Activated CD8-positive, alpha-beta memory T cell treated with anti-CD3 and anti-CD28 coated beads for 48 hours (primary cell): ENCODE measurements at regions not wholly inside any gene's neighbourhood (a gene's known extent, or its start where the extent isn't known, plus 50 kb on each side); places are given as distances from the start of the nearest gene placed in this dataset.

Source experiments
- DNase-seq, 3 experiments: peaks; one replicate each; pipeline ENCODE4 v3.0.0-alpha.2; 2020; ENCODE audit warnings: low read depth in 2 of 3, low spot score in 2 of 3

DNA sequence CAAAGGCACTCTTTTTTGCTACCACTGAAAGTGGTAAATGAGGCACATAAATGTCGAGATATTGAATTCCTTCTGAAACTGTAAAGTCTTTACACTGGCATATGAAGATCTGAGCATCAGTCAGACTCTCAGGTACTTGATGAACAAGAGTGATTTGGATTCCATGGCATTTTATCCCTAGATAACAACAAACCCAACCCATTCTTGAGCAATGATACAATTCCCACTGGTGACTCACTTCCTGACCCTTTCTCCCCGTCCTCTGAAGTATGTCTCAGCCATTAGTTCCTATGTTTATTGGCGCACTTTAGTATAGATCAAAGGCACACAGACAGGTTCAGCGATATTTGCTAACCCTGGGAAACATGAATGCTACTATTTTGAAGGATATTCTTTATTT lies 147.0 kb upstream of the RBFOX1 start:
- no peak for DNase-seq

DNA sequence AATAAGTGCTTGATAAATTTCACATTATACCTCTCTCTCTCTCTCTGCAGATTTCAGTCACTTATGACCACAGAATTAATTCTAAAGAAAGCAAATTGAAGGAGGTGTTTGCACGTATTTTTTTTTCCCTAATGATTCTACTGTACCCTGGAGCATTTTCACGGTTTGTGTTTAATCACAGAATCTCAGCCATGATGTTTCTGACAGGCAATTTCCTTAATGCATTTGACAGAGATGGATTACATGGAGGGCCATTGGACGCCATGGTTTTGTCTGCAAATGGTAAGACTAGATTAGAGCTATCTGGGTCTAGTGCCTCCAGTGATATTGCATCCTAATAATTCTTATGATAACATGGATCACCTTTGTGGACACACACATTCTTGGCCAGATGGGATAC lies 147.5 kb upstream of the RBFOX1 start:
- DNase-seq, result no peak

- DNase-seq, result no peak
These were observed 148.9 kb upstream of the RBFOX1 start for GRCh38 chr16:7183768-7184167.

DNA sequence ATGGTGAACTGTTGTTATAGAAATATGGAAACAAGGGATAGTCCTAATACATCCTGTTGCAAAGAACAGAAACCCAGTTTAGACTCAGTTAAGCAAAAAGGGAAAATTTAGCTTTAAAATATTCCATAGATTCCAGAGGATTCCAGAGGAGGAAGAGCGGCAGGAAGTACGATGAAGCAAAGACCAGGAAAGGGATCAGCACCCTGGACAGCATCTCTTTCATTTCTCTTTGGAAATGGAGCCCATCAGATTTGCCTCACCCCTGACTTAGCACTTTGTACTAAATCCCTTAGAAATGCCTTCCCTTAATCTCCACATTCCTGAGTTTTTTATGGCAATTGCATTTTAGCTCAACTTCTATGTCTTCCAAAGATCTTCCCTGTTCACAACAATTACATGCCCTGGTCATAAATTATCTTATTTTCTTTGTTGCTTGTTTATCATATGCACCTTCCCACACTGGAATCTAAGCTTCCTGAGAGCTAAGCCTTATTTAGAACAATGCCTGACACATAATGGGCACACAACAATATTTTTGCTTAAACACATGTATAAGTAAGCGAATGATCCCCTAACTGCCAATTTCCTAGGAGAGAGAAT lies 150.0 kb upstream of the RBFOX1 start:
- no peak for DNase-seq

GRCh38 chr16:7177875-7178274 lies 154.8 kb upstream of the RBFOX1 start:
- DNase-seq, result no peak

DNA sequence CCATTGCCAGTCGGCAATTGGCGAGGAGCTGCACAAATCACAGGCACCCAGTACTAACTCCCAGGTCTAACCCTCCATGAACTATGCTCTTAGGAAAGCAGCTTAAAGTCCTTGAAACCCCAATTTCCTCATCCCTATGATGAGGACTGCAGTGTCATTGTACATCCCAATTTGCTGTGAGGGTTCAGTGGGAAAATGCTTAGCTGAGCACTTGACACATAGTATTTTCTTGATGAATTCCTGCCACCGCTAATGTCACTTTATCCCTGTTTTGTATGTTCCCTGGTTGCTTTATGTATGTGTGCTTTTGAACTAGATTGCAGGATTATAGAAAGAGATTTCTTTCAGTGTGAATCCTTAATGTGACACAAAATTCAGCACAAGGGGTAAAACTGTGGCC lies 161.5 kb upstream of the RBFOX1 start:
- no peak for DNase-seq

GRCh38 chr16:7167626-7168025 lies 165.0 kb upstream of the RBFOX1 start:
- DNase-seq, result no peak

GRCh38 chr16:7161891-7162290 lies 170.8 kb upstream of the RBFOX1 start:
- no peak for DNase-seq

- DNase-seq, result no peak
These were observed 172.6 kb upstream of the RBFOX1 start for GRCh38 chr16:7160093-7160492.

DNA sequence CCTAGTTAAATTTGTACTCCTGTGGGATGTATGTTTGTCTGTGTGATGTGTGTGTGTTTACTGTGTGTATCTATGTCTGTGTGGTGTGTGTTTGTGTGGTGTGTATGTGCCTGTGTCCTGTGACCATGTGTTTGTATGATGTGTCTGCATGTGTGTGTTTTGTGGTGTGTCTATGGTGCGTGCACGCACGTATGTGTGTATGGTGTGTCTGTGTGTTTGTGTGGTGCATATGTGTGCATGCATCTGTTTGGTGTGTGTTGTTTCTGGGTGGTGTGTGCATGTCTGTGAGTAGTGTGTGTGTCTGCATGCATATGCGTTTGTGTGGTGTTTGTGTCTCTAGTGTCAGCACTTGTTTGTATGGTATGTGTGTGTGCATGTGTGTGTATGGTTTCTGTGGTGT lies 174.2 kb upstream of the RBFOX1 start:
- DNase-seq, result no peak

DNA sequence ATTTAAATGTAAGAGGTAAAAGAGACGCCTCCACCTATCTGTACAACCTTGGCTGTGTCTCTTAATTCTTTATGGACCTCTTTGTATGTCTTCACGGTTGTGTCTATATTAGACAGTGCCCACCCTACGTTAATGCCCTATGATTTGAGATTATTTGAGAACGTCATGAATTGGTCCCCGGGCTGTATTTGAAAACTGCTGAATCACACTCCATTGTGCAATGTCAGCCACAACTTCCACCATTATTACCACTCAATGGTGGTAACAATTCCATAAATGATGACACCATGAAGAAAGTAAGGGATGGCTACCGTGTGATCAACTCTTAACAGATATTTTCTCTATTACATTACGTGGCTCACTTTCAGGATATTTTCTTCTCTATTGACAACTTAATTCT lies 182.4 kb upstream of the RBFOX1 start:
- no peak for DNase-seq

DNA sequence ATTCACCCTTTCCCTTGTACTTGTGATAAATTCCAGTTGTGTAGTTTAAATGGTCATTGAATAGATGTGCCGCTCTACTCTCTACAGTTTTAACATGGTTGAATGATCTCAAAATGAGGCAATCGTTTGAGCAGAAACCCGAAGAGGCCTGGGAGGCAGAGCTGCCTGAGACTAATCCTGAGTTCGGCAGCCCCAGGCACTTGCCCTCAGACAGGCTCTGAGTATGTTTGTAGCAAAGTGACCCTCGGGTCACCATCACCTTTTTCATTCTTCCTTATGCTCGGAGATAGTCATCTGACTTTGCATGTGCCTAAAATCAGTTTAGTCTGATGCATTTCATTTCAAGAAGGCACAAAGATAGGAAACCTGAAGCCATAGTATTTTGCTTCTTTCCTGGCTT lies 184.0 kb upstream of the RBFOX1 start:
- DNase-seq, result no peak

DNA sequence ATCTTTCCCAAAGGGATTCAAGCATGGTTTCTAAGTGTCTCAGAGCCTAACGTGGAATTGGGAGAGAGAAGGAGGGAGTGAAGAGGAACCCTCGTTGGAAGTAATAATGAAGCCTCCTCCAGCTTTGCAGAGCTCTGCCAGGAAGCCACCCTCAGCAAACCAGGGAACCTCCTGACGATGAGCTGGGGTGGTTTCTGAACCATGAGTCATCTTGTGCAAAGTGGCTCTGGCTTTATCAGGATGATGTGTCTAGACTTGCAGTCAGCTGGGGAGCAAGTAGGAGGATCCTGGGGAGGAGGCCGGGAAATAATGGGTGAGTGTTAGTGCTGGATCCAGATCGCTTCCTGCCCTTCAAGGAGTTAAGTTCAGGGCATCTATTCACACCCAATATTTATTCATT lies 191.7 kb upstream of the RBFOX1 start:
- DNase-seq, result no peak

GRCh38 chr16:7137560-7138330 lies 194.9 kb upstream of the RBFOX1 start:
- no peak for DNase-seq

- DNase-seq, result no peak
These were observed 200.2 kb upstream of the RBFOX1 start for GRCh38 chr16:7132465-7132864.

GRCh38 chr16:7124701-7125100 lies 207.9 kb upstream of the RBFOX1 start:
- DNase-seq, result no peak

DNA sequence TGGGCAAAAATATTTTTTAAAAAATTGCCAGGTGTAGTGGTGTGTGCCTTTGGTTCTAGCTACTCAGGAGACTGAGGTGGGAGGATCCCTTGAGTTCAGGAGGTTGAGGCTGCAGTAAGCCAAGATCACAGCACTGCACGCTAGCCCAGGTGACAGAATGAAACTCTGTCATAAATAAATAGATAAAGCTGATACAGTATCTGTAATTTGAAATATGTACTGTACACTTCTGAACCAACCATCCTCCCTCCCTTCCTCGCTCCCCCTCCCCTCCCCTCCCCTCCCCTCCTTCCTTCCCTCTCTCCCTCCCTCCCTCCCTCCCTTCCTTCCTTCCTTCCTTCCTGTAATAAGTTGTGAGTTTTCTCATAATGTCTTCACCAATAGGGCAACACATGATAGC lies 208.4 kb upstream of the RBFOX1 start:
- no peak for DNase-seq

- no peak for DNase-seq
These were observed 215.9 kb upstream of the RBFOX1 start for GRCh38 chr16:7116734-7117133.

- DNase-seq, result no peak
These were observed 216.7 kb upstream of the RBFOX1 start for GRCh38 chr16:7115898-7116297.

DNA sequence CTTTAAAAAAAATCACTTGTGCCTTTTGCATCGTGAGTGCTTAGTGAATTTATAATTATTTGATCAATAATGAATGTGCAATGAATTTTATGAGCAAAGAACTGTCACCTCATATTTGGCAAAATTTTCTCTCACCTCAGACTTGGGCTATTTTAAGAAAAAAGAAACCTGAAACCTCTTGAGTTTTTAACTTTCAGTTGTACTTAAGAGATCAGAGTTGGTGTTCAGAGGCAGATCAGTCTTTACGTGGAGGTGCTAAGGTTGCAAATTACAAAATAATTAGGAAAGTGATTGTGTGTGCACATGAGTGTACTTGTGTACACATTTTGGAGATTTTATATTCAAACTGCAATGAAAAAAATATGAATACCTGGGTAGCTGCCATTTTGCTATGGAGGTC lies 218.7 kb upstream of the RBFOX1 start:
- no peak for DNase-seq

GRCh38 chr16:7113395-7113794 lies 219.2 kb upstream of the RBFOX1 start:
- no peak for DNase-seq

- no peak for DNase-seq
These were observed 221.4 kb upstream of the RBFOX1 start for GRCh38 chr16:7111265-7111664.

DNA sequence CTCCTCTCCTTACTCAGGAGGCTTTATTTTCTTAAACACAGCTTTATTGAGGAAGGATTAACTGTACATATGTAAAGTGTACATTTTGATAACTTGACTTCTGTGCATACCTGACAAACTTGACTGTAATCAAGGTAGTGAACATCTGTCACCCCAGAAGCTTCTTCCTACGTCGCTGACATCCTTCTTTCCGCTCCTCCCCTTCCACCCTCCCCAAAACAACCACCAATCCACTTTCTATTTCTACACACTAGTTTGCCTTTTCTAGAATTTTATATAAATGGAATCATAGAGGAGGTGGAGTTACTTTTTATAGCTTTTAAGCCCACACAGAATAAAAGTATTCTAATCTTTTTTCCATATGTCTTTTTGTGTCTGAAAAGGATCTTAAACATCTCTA lies 225.2 kb upstream of the RBFOX1 start:
- no peak for DNase-seq
